Osteoblast (primary cell): ENCODE measurements at regions not wholly inside any gene's neighbourhood (a gene's known extent, or its start where the extent isn't known, plus 50 kb on each side); places are given as distances from the start of the nearest gene placed in this dataset.

Source experiments
- DNase-seq: peaks from one replicate; pipeline ENCODE4 v3.0.0; 2011; ENCODE audit warnings: low spot score, mixed read lengths; ENCODE audit not compliant: insufficient read length; ENCODE audit errors: missing footprints
- H2AFZ ChIP-seq: 2 replicates; pipeline ENCODE4 v1.6.0; 2011; ENCODE audit warnings: mild to moderate bottlenecking, low read length
- H3K27ac ChIP-seq: 2 replicates; pipeline ENCODE4 v1.5.1; 2011; ENCODE audit warnings: mild to moderate bottlenecking, low read depth, low read length, moderate library complexity
- H3K27me3 ChIP-seq: 2 replicates; pipeline ENCODE4 v1.6.0; 2012; ENCODE audit warnings: mild to moderate bottlenecking, control low read depth, inconsistent platforms, low read length, moderate library complexity; ENCODE audit not compliant: insufficient read depth
- H3K36me3 ChIP-seq: 2 replicates; pipeline ENCODE4 v1.5.1; 2011; ENCODE audit warnings: mild to moderate bottlenecking, low read length, control low read depth, moderate library complexity; ENCODE audit not compliant: insufficient read depth
- H3K4me1 ChIP-seq: 2 replicates; pipeline ENCODE4 v1.5.1; 2011; ENCODE audit warnings: mild to moderate bottlenecking, low read length, control low read depth, moderate library complexity; ENCODE audit not compliant: insufficient read depth
- H3K4me2 ChIP-seq: 2 replicates; pipeline ENCODE4 v1.6.0; 2011; ENCODE audit warnings: mild to moderate bottlenecking, low read length; ENCODE audit not compliant: insufficient read depth
- H3K4me3 ChIP-seq: fragments of 200-600 bp; sonication (generic); 3 replicates; pipeline ENCODE4 v1.5.1; 2012; ENCODE audit warnings: mild to moderate bottlenecking, low read length, inconsistent platforms; ENCODE audit not compliant: insufficient read depth
- H3K79me2 ChIP-seq: 2 replicates; pipeline ENCODE4 v1.6.0; 2012; ENCODE audit warnings: mild to moderate bottlenecking, low read length, control low read depth, inconsistent platforms; ENCODE audit not compliant: insufficient read depth
- H3K9me3 ChIP-seq: 2 replicates; pipeline ENCODE4 v1.5.1; 2011; ENCODE audit warnings: low read depth, low read length, control low read depth
- H4K20me1 ChIP-seq: 2 replicates; pipeline ENCODE4 v1.6.0; 2012; ENCODE audit warnings: mild to moderate bottlenecking, low read length, control low read depth; ENCODE audit not compliant: insufficient read depth
- CTCF ChIP-seq: IDR thresholded peaks from 2 replicates; pipeline ENCODE4 v1.5.1; 2011; ENCODE audit warnings: mild to moderate bottlenecking, low read depth, low read length, moderate library complexity; ENCODE audit errors: extremely low read depth

GRCh38 chr11:130548491-130548833 lies 100.0 kb downstream of the ADAMTS15 start:
- no peaks in the 10 kb centered on the region for H3K36me3 ChIP-seq
- H4K20me1 ChIP-seq, result no peaks in the 10 kb centered on the region
- no peaks in the 10 kb centered on the region for H3K79me2 ChIP-seq
- H3K4me3 ChIP-seq, result no peak overlapping the region
- no peak overlapping the region for H2AFZ ChIP-seq
- TF ChIP-seq CTCF, result no peak
- no peak overlapping the region for H3K27ac ChIP-seq
- no peaks in the 10 kb centered on the region for H3K9me3 ChIP-seq
- H3K4me1 ChIP-seq, result peaks cover 5% of the 10 kb centered on the region
- DNase-seq, result no peak
- H3K27me3 ChIP-seq, result no peaks in the 10 kb centered on the region
- no peak overlapping the region for H3K4me2 ChIP-seq

GRCh38 chr11:130549393-130549999 lies 101.1 kb downstream of the ADAMTS15 start:
- DNase-seq, result no peak
- TF ChIP-seq CTCF, result no peak
- Histone ChIP-seq H2AFZ (no peak overlapping the region), H3K36me3 (no peaks in the 10 kb centered on the region), H3K27me3 (no peaks in the 10 kb centered on the region), H3K79me2 (no peaks in the 10 kb centered on the region), H4K20me1 (no peaks in the 10 kb centered on the region), H3K4me3 (no peak overlapping the region), H3K9me3 (no peaks in the 10 kb centered on the region), H3K4me2 (no peak overlapping the region), H3K4me1 (peaks cover 5% of the 10 kb centered on the region), H3K27ac (no peak overlapping the region)

GRCh38 chr11:130550150-130550549 lies 101.7 kb downstream of the ADAMTS15 start:
- H2AFZ ChIP-seq, result no peak overlapping the region
- no peaks in the 10 kb centered on the region for H4K20me1 ChIP-seq
- no peaks in the 10 kb centered on the region for H3K79me2 ChIP-seq
- no peaks in the 10 kb centered on the region for H3K36me3 ChIP-seq
- no peak for TF ChIP-seq CTCF
- H3K27me3 ChIP-seq, result no peaks in the 10 kb centered on the region
- H3K27ac ChIP-seq, result no peak overlapping the region
- no peak for DNase-seq
- H3K4me1 ChIP-seq, result peaks cover 5% of the 10 kb centered on the region
- H3K9me3 ChIP-seq, result no peaks in the 10 kb centered on the region
- H3K4me2 ChIP-seq, result no peak overlapping the region
- no peak overlapping the region for H3K4me3 ChIP-seq

- no peak overlapping the region for H3K4me3 ChIP-seq
- H3K36me3 ChIP-seq, result no peaks in the 10 kb centered on the region
- H3K27ac ChIP-seq, result no peak overlapping the region
- H3K4me2 ChIP-seq, result no peak overlapping the region
- H3K79me2 ChIP-seq, result no peaks in the 10 kb centered on the region
- H3K4me1 ChIP-seq, result peaks cover 8% of the 10 kb centered on the region
- DNase-seq, result no peak
- TF ChIP-seq CTCF, result no peak
- H3K27me3 ChIP-seq, result no peaks in the 10 kb centered on the region
- H2AFZ ChIP-seq, result no peak overlapping the region
- no peaks in the 10 kb centered on the region for H4K20me1 ChIP-seq
- H3K9me3 ChIP-seq, result no peaks in the 10 kb centered on the region
These were observed 102.5 kb downstream of the ADAMTS15 start for GRCh38 chr11:130550984-130551383.
